IMR-90 (cell line): ENCODE measurements at regions not wholly inside any gene's neighbourhood (a gene's known extent, or its start where the extent isn't known, plus 50 kb on each side); places are given as distances from the start of the nearest gene placed in this dataset.
A peak's percentile ranks its signal among the peaks of the same experiment; 100 is the strongest.

ENCODE experiments used
- ATAC-seq: fragments of 200-7000 bp; cut with Tn5 transposase; 2 replicates; pipeline ENCODE4 v1.9.1; 2020; ENCODE audit warnings: low read depth, mild to moderate bottlenecking, moderate library complexity
- BruUV-seq: library from RNA; stranded (reverse); fragments of 400-500 nt; replicated peaks from 2 replicates; lab custom pipeline; 2021; lab: Mats Ljungman, UMichigan
- CTCF ChIA-PET: fragments of 300-600 bp; formaldehyde crosslinking; extraction: SDS; loops from one replicate; lab custom pipeline; 2021; ENCODE audit warnings: antibody characterized with exemption; lab: Yijun Ruan, JAX
- POLR2A ChIA-PET: fragments of 300-600 bp; sonication (Branson Sonifier 250); formaldehyde crosslinking; loops from one replicate; lab custom pipeline; 2022; ENCODE audit warnings: antibody characterized with exemption; ENCODE audit not compliant: unreplicated experiment; lab: Charles Lee
- DNase-seq: peaks from one replicate; pipeline ENCODE4 v3.0.0; 2013
- H2AFZ ChIP-seq: replicated peaks from 2 replicates; pipeline ENCODE3; 2013; ENCODE audit warnings: low read length, mild to moderate bottlenecking; ENCODE audit not compliant: poor library complexity
- H2AK5ac ChIP-seq: 2 replicates; pipeline ENCODE4 v1.6.1; 2013; ENCODE audit warnings: low read depth, low read length, inconsistent platforms
- H2AK9ac ChIP-seq: replicated peaks from 2 replicates; pipeline ENCODE3; 2013; ENCODE audit warnings: mild to moderate bottlenecking, low read depth, low read length, moderate library complexity; ENCODE audit not compliant: poor library complexity
- H2BK120ac ChIP-seq: 2 replicates; pipeline ENCODE4 v1.6.1; 2013; ENCODE audit warnings: low read depth, low read length, inconsistent platforms
- H2BK15ac ChIP-seq: 3 replicates; pipeline ENCODE4 v1.6.1; 2013; ENCODE audit warnings: low read depth, low read length, inconsistent platforms
- H2BK20ac ChIP-seq: 2 replicates; pipeline ENCODE4 v1.6.1; 2013; ENCODE audit warnings: low read depth, mild to moderate bottlenecking, inconsistent platforms, low read length, moderate library complexity
- H2BK5ac ChIP-seq: 2 replicates; pipeline ENCODE4 v1.6.1; 2013; ENCODE audit warnings: mild to moderate bottlenecking, low read depth, low read length, inconsistent platforms; ENCODE audit not compliant: poor library complexity, severe bottlenecking
- H3K14ac ChIP-seq: replicated peaks from 2 replicates; pipeline ENCODE4 v1.6.1; 2013; ENCODE audit warnings: low read depth, low read length, inconsistent platforms
- H3K18ac ChIP-seq: 2 replicates; pipeline ENCODE4 v1.6.1; 2013; ENCODE audit warnings: low read depth, low read length, control low read depth
- H3K23ac ChIP-seq: 2 replicates; pipeline ENCODE4 v1.6.1; 2013; ENCODE audit warnings: low read depth, low read length, inconsistent platforms
- H3K27ac ChIP-seq: 2 replicates; pipeline ENCODE4 v1.5.1; 2013; ENCODE audit warnings: mild to moderate bottlenecking, control low read depth, low read length; ENCODE audit not compliant: insufficient read depth
- H3K27me3 ChIP-seq: 2 replicates; pipeline ENCODE4 v1.6.1; 2013; ENCODE audit warnings: low read length; ENCODE audit not compliant: control insufficient read depth, insufficient read depth
- H3K36me3 ChIP-seq: 2 replicates; pipeline ENCODE4 v1.6.1; 2013; ENCODE audit warnings: low read length, mixed read lengths; ENCODE audit not compliant: control insufficient read depth, insufficient read depth
- H3K4ac ChIP-seq: 2 replicates; pipeline ENCODE4 v1.6.1; 2013; ENCODE audit warnings: low read depth, low read length, inconsistent platforms
- H3K4me1 ChIP-seq: 2 replicates; pipeline ENCODE4 v1.6.1; 2013; ENCODE audit warnings: low read length, mixed read lengths; ENCODE audit not compliant: control insufficient read depth, insufficient read depth
- H3K4me2 ChIP-seq: 2 replicates; pipeline ENCODE4 v1.6.1; 2013; ENCODE audit warnings: low read depth, mild to moderate bottlenecking, control low read depth, low read length, moderate library complexity
- H3K4me3 ChIP-seq: 2 replicates; pipeline ENCODE4 v1.5.1; 2013; ENCODE audit warnings: low read depth, mild to moderate bottlenecking, control low read depth, low read length, moderate library complexity; ENCODE audit not compliant: insufficient read depth
- H3K56ac ChIP-seq: 2 replicates; pipeline ENCODE4 v1.6.1; 2013; ENCODE audit warnings: low read length, inconsistent platforms; ENCODE audit not compliant: insufficient read depth; ENCODE audit errors: extremely low read depth
- H3K79me1 ChIP-seq, 2 experiments: 2 replicates each; pipeline ENCODE4 v1.6.1; 2013; ENCODE audit warnings: low read length in 2 of 2, inconsistent platforms in 1 of 2, low read depth in 1 of 2
- H3K9ac ChIP-seq: 2 replicates; pipeline ENCODE4 v1.6.1; 2013; ENCODE audit warnings: low read depth, low read length, control low read depth
- H3K9me1 ChIP-seq: 2 replicates; pipeline ENCODE4 v1.6.1; 2013; ENCODE audit warnings: low read length, inconsistent platforms; ENCODE audit not compliant: insufficient read depth
- H3K9me3 ChIP-seq: 2 replicates; pipeline ENCODE4 v1.6.1; 2013; ENCODE audit warnings: low read length; ENCODE audit not compliant: control insufficient read depth, insufficient read depth
- H4K20me1 ChIP-seq: 2 replicates; pipeline ENCODE4 v1.6.1; 2013; ENCODE audit warnings: low read length, inconsistent platforms; ENCODE audit not compliant: insufficient read depth
- H4K5ac ChIP-seq: 2 replicates; pipeline ENCODE4 v1.6.1; 2013; ENCODE audit warnings: mild to moderate bottlenecking, low read depth, low read length, control low read depth
- H4K8ac ChIP-seq, 2 experiments: 2 replicates each; pipeline ENCODE4 v1.6.1; 2013; ENCODE audit warnings: low read depth in 2 of 2, low read length in 2 of 2, control low read depth in 1 of 2, inconsistent platforms in 1 of 2
- H4K91ac ChIP-seq: 2 replicates; pipeline ENCODE4 v1.6.1; 2013; ENCODE audit warnings: low read depth, low read length, inconsistent platforms; ENCODE audit not compliant: insufficient read depth
- ELK1 ChIP-seq: fragments of 150-350 bp; IDR thresholded peaks from 2 replicates; pipeline ENCODE4 v1.6.1; 2016; ENCODE audit warnings: low read depth, mild to moderate bottlenecking, low read length, moderate library complexity, borderline replicate concordance
- FOS ChIP-seq: fragments of 150-350 bp; IDR thresholded peaks from 2 replicates; pipeline ENCODE4 v1.6.1; 2016; ENCODE audit warnings: low read depth, low read length
- POLR2A ChIP-seq: IDR thresholded peaks from 2 replicates; pipeline ENCODE4 v1.6.1; 2012; ENCODE audit warnings: mild to moderate bottlenecking, low read depth, low read length
- RAD21 ChIP-seq: IDR thresholded peaks from 2 replicates; pipeline ENCODE4 v1.6.1; 2012; ENCODE audit warnings: low read length, improper control_type of control experiment
- RFX5 ChIP-seq: IDR thresholded peaks from 2 replicates; pipeline ENCODE4 v1.8.0; 2012; ENCODE audit warnings: low read depth, mild to moderate bottlenecking, low read length, moderate library complexity
- SMC3 ChIP-seq: fragments of 150-350 bp; IDR thresholded peaks from 2 replicates; pipeline ENCODE4 v1.6.1; 2016; ENCODE audit warnings: low read depth, mild to moderate bottlenecking, antibody characterized with exemption, low read length, moderate library complexity
- dilution Hi-C: fragments of 300-500 bp; cut with HindIII; formaldehyde crosslinking; loops from one replicate; pipeline ENCODE4 v1.14.3; 2018; ENCODE audit warnings: low sequenced_read_pairs; ENCODE audit not compliant: unreplicated experiment
- in situ Hi-C: fragments of 300-500 bp; cut with MboI; formaldehyde crosslinking; loops from 3 replicates; pipeline ENCODE4 v1.14.3; 2019; ENCODE audit warnings: low sequenced_read_pairs, inconsistent platforms, mixed read lengths
- intact Hi-C: fragments of 100-400 bp; cut with micrococcal nuclease; formaldehyde crosslinking; loops from 2 replicates; pipeline ENCODE4 v1.10.0; 2022

GRCh38 chr6:146915671-146916127 is 288.5 kb upstream of the STXBP5 start:
- Histone ChIP-seq H3K9me1 (peaks cover 6% of the 10 kb centered on the region), H3K79me1 (peaks cover 9 to 16% of the 10 kb centered on the region in 2 experiments; a peak in 3 of 4 replicates), H4K91ac (peak overlapping the region; percentile 96), H2BK15ac (peak overlapping the region; percentile 98), H3K27ac (peak overlapping the region; percentile 98), H3K27me3 (no peaks in the 10 kb centered on the region), H3K56ac (peak overlapping the region; percentile 91), H4K8ac (peak overlapping the region; percentile 69 to 92), H4K5ac (peak overlapping the region; percentile 100), H3K4ac (peak overlapping the region; percentile 98), H4K20me1 (no peaks in the 10 kb centered on the region), H3K4me1 (peaks cover 13% of the 10 kb centered on the region), H3K4me2 (peak overlapping the region; percentile 90), H2AK5ac (peak overlapping the region; percentile 92), H3K9ac (peak overlapping the region; percentile 51), H3K23ac (peak overlapping the region; percentile 97), H3K18ac (peak overlapping the region; percentile 98), H2AFZ (peak overlapping the region; percentile 82), H3K9me3 (no peaks in the 10 kb centered on the region), H2BK20ac (peak overlapping the region; percentile 99), H3K4me3 (peak overlapping the region; percentile 47; the same call in 1 of the 2 replicates), H2BK120ac (peak overlapping the region; percentile 98), H2BK5ac (peak overlapping the region; percentile 95), H3K14ac (peak overlapping the region; percentile 99), H2AK9ac (peak overlapping the region; percentile 87), H3K36me3 (no peaks in the 10 kb centered on the region)
- intact Hi-C loops (loop anchor here (2.0 kb wide), 1 partner anchor 369 kb away; no protein-coding TSS in a partner anchor), in situ Hi-C loops (loop anchor here (25.0 kb wide), 1 partner anchor 297 kb away; the partner anchor contains the start of gene STXBP5), dilution Hi-C loops (no loop called here)
- no TSS peak for BruUV-seq
- peak; percentile 72 for DNase-seq
- no peak; the same call in 1 of the 2 replicates for ATAC-seq
- POLR2A ChIA-PET, result interaction anchor here (0.7 kb wide), 1 partner anchor 10 kb away, joined by 4 read pairs; no protein-coding TSS in a partner anchor
- CTCF ChIA-PET, result interaction anchor here (0.7 kb wide), 1 partner anchor 281 kb away, joined by 3 read pairs; no protein-coding TSS in a partner anchor
- TF ChIP-seq SMC3 (no peak), POLR2A (peak; percentile 48; the same call in 1 of the 2 replicates), ELK1 (no peak), RFX5 (no peak), FOS (peak; percentile 51; the same call in 1 of the 2 replicates), RAD21 (no peak)
